NOMO-1 treated with DMSO at 0.1 percent for 48 hours (cell line): ENCODE measurements at regions not wholly inside any gene's neighbourhood (a gene's known extent, or its start where the extent isn't known, plus 50 kb on each side); places are given as distances from the start of the nearest gene placed in this dataset.

Experiments
- DNase-seq: peaks from one replicate; lab custom pipeline; 2025; ENCODE audit not compliant: unreplicated experiment; lab: John Stamatoyannopoulos, UW

- DNase-seq = no peak
These were observed 103.6 kb upstream of the MYO16 start for GRCh38 chr13:108525827-108526226.

GRCh38 chr13:108526286-108526685, 103.1 kb upstream of the MYO16 start:
- DNase-seq = no peak

GRCh38 chr13:108527844-108528243, 101.6 kb upstream of the MYO16 start:
- DNase-seq = no peak

GRCh38 chr13:108528303-108528702, 101.1 kb upstream of the MYO16 start:
- no peak for DNase-seq

- DNase-seq = no peak
These were observed 95.6 kb upstream of the MYO16 start for GRCh38 chr13:108533842-108534241.

GRCh38 chr13:108534728-108535127, 94.7 kb upstream of the MYO16 start:
- DNase-seq = no peak

GRCh38 chr13:108549934-108550333, 79.5 kb upstream of the MYO16 start:
- no peak for DNase-seq

GRCh38 chr13:108551674-108552073, 77.7 kb upstream of the MYO16 start:
- DNase-seq = no peak

GRCh38 chr13:108558489-108558888, 70.9 kb upstream of the MYO16 start:
- no peak for DNase-seq

- no peak for DNase-seq
These were observed 69.3 kb upstream of the MYO16 start for GRCh38 chr13:108560093-108560492.

- DNase-seq = no peak
These were observed 68.3 kb upstream of the MYO16 start for GRCh38 chr13:108561149-108561548.

- DNase-seq = no peak
These were observed 62.8 kb upstream of the MYO16 start for GRCh38 chr13:108566413-108567170.

- DNase-seq = no peak
These were observed 56.6 kb upstream of the MYO16 start for GRCh38 chr13:108572782-108573211.

- DNase-seq = no peak
These were observed 56.0 kb upstream of the MYO16 start for GRCh38 chr13:108573455-108573854.

- DNase-seq = no peak
These were observed 54.6 kb upstream of the MYO16 start for GRCh38 chr13:108574856-108575255.

GRCh38 chr13:108575430-108575829, 54.0 kb upstream of the MYO16 start:
- DNase-seq = no peak
